NCI-H345 (cell line): ENCODE measurements at regions not wholly inside any gene's neighbourhood (a gene's known extent, or its start where the extent isn't known, plus 50 kb on each side); places are given as distances from the start of the nearest gene placed in this dataset.

Experiments used
- DNase-seq: peaks from one replicate; lab custom pipeline; 2025; lab: John Stamatoyannopoulos, UW

- no peak for DNase-seq
Observed at GRCh38 chr5:93275376-93275775, 305.6 kb downstream of the NR2F1-AS1 start.

GRCh38 chr5:93274291-93274690 lies 306.7 kb downstream of the NR2F1-AS1 start:
- DNase-seq: no peak

DNA sequence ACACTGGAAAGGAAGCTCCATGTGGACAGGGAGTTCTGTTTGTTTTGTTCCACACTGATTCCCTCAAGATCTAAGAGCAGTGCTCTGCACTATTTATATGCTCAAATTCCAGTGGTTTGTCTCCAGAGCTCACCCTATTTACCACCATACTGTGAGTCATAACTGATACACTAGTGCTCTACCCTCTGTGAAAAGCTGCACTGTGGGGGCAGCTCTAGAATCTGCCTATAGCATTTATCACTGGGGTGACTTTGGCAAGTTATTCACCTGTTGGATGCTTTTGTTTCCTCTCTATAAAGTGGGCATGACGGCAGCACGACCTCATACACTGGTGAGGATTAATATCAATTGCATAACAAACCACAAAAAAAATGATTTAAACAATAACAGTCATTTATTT lies 307.8 kb downstream of the NR2F1-AS1 start:
- no peak for DNase-seq

DNA sequence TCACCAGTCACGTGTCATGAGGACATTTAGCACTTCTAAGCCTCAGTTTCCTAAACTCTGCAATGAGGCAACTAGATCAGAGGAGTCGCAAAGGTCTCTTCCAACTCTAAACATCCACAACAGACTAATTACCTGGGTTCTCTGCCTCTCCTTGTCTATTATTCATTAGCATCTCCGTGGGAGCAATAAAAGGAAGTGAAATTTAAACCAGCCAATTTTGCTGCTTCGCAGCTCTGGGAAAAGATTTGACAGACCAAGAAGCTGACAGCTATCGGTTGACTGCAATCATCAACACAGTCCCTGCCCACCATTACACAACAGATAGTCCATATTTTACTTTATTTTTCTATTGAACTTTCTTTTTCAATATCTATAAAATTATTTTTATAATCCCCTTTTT lies 308.9 kb downstream of the NR2F1-AS1 start:
- no peak for DNase-seq

DNA sequence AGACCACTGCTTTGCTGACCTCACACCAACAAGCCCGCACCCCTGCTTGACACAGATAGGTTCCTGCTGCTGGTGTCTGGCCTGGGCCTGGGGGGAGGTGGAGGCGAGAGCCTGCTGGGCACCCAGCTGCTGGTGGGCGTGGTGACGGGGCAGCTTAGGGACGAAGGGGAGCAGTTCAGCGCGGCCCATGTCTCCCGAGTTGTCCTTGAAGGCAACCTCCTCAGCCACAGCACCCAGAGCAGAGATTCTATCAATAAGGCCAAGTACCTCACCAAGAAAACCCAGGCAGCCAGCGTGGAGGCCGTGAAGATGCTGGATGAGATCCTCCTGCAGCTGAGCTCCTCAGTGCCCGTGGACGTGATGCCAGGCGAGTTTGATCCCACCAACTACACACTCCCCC lies 313.3 kb downstream of the NR2F1-AS1 start:
- no peak for DNase-seq

DNA sequence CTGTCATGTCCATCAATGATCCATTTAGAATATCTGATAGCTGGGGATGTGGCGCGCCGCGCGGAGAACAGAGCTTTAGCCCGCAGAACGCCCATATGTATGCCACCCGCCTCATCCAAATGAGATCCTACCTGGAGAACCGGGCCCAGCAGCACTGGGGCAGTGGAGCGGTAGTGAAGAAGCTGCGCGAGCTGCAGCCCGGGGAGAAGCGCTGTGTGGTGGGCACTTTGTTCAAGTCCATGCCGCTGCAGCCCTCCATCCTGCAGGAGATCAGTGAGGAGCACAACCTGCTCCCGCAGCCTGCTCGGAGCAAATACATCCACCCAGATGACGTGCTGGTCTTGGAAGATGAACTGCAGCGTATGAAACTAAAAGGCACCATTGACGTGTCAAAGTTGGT lies 313.7 kb downstream of the NR2F1-AS1 start:
- DNase-seq: no peak

- no peak for DNase-seq
Observed at GRCh38 chr5:93257616-93258015, 323.4 kb downstream of the NR2F1-AS1 start.

- no peak for DNase-seq
Observed at GRCh38 chr5:93255796-93256195, 325.2 kb downstream of the NR2F1-AS1 start.

DNA sequence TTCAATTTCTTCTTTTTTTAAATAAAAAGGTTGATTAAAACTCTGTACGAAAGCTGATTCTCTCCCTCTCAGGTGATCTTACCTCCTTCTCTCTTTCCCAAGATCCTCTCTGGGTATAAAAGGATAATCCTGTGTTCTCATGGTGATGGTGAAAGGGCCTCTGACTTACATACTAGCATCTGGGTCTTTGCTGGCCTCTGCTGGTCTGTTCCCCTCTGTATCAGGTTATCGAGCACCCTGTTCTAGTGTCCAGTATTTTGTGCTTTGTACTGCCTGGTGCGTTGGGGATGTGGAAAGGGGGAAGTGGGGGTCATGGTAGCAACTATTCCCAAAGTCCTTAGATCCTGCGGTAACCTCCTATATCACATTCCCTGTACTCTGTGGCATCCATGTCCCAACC lies 328.9 kb downstream of the NR2F1-AS1 start:
- no peak for DNase-seq

DNA sequence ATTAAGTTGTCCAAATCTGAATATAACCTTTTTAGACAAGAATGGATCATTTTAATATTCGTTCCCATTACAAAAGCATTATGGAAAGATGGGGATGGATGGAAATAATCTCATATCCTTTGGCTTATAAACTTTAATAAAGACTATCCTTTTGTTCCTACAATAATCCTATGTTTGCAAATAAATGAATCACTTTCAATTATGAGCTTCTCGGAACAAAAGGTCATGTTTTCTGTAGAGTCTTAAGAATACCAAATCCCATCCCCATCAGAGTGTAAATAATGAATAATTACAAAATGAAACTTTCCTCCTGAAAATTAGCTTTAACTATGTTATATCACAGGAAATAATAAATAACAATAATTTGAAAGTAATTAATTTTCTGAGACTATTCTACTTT lies 329.7 kb downstream of the NR2F1-AS1 start:
- DNase-seq: no peak

GRCh38 chr5:93250424-93250823 lies 330.6 kb downstream of the NR2F1-AS1 start:
- no peak for DNase-seq

DNA sequence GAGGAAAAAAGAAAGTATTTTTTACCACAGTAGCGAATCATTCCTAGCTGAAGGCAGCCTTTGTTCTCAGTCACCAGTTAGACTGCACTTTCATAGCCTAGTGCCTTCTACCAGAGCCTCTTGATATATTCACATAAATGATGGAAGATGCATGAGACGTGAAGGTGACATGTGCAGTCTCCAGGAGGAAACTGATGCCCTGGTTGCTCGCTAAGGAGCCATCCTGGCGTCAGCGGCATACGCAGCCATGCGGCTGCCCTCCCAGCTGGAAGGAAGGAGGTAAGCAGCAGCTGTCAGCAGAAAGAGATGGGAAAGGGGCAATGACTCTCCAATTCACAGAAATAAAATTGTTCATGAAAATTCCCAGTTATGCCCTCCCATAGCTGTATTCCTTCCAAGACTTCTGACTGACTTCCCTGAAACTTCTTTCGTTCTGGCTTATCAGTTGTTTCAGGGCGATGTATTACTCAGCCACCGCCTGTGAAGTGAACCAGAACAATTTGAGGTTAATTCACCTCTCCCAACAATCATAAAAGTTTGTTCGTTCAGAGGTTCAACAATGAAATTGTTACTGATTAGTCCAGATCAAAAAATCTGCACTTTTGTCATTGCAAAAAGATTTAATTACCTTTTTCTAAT lies 331.2 kb downstream of the NR2F1-AS1 start:
- no peak for DNase-seq

- no peak for DNase-seq
Observed at GRCh38 chr5:93247105-93247504, 333.9 kb downstream of the NR2F1-AS1 start.

DNA sequence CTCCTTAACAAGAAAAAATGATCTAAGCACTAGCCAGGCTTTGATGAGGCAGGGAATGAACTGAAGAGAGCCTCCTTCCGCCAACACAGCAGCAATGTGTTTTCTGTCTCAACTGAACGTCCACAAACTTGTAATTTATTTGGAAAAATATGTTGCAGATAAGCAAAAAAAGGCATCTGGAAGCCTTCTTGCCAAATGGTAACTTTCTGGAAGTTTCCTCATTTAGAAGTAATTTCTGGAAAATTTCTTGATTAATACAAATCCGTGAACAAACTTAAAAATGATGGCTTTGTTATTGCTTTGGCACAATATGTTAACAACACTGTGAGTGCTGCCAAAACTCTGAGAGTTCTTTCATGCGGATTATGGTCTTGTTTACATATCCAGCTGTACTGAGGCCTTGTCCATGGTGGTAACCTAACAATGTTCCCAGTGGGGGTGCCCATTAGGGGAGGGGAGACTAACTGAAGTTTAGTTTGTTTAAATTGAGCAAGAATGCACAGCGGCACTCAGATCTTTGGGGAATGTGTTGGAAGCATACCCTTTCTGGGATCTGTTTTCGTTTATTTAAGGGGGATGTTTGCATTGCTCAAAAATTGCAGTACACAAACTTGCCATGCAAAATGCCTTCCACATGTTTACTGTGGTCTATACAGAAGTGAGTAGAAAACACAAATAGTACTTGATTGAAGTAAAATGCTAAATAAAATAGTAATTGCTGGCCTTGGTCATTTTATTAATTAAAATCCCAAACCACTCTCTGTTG lies 334.7 kb downstream of the NR2F1-AS1 start:
- peak; percentile 90 for DNase-seq

GRCh38 chr5:93245226-93245625 lies 335.8 kb downstream of the NR2F1-AS1 start:
- DNase-seq: no peak

DNA sequence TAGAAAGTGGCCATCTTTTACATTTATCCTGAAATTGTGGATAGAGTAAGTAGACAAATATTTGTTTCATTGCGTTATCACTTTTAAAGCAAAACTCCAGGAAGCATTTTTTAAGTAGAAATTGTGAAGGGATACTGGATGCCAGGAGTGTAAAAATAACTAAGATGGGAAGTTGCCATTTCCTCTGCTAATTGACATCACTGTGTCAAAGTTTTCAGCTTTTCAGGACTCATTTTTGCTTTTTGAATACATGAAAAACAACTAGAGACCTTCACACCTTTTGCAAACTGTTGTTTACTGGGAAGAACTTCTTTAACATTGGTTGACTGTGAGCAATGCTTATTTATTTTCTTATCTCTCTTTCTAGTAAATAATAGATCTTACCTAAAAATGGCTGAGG lies 337.5 kb downstream of the NR2F1-AS1 start:
- no peak for DNase-seq

DNA sequence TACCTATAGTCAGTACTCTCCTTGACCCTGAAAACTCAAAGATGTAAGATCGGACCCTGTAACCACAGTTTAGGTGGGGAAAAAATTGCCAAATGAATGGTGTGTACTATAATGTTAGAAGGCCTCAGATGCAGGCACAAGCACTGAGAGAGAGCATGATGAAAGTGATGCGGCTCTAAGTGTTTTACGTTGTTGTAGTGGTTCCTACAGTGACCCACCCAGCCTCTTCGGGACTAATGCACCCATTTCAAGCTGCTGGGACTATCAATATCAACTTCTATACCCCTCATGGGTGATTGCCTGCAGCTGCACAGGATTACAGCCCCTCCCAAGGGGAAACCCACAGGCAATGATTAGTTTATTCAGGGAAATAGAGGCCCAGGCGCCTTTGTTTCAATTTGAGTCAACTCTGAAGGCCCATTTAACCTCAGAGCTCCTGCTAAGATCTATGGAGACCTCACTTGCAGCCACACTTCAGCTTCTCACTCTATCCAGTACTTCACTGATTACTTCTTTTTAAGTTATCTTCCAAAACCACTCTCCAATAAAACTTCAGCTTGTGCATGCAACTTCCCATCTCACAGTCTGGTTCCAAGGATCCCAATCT lies 340.7 kb downstream of the NR2F1-AS1 start:
- no peak for DNase-seq

GRCh38 chr5:93236807-93237421 lies 344.1 kb downstream of the NR2F1-AS1 start:
- no peak for DNase-seq

GRCh38 chr5:93235761-93236160 lies 345.3 kb downstream of the NR2F1-AS1 start:
- DNase-seq: no peak

DNA sequence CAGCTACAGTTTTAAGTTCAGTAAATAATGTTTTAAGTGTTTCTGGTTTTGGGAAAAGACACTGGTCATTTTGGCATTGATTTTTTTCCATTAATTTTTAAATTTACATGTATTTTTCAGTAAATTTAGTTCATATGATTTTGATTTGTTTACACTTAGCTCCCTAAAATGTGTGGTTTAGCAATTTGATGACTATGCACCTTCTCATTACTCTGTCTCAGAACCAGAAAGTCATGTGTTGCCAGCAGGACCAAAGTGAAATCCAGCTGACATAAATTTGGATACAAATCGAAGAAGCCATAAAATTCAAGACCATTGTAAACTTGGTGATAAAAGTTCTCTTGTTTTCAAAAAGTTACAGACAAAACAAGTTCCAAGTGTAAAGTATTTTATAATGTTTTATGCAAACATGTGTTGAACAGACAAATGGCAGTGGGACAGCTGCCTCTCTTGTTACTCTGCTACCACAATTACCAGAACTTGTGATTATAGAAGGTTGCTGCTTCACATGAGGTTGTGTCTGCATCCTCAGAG lies 354.8 kb downstream of the NR2F1-AS1 start:
- DNase-seq: no peak

- no peak for DNase-seq
Observed at GRCh38 chr5:93225748-93226147, 355.3 kb downstream of the NR2F1-AS1 start.

DNA sequence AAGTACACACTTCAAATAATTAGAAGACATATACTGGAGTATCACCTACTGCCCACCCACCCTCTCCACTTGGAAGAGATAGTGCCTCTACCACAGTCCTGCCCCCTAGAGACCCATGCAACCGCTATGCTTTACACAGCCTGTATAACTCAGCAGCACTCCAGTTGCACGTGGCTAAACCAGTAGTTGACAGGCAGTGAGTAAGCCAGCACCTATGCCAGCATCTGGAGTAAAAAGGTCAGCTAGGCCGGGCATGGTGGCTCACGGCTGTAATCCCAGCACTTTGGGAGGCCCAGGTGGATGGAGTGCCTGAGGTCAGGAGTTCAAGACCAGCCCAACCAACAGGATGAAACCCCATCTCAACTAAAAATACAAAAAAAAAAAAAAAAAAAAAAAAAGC lies 356.4 kb downstream of the NR2F1-AS1 start:
- no peak for DNase-seq

DNA sequence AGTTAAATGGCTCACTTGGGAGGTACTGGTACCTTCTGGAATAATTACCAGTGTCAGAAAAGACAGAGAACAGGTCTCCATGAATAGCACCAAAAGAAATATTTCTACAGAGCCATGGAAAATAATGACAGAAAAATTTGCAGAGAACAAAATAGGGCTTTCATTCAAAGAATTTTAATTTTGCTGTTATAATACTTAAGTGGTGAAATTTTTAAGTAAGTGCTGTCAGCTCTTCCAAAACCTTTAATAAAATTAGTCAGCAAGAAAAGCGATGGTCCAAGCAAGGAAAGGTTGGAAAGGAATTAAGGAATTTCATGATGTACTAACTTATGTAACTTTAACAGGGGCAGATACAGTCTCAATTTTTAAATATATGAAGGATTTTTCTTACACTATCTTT lies 359.2 kb downstream of the NR2F1-AS1 start:
- DNase-seq: no peak
